Esophagus muscularis mucosa (tissue), 3 donors: ENCODE measurements at regions not wholly inside any gene's neighbourhood (a gene's known extent, or its start where the extent isn't known, plus 50 kb on each side); places are given as distances from the start of the nearest gene placed in this dataset.

Source experiments
- POLR2A ChIP-seq: fragments of 450-650 bp; IDR thresholded peaks from one replicate; pipeline ENCODE4 v1.6.1; 2017; ENCODE audit warnings: antibody characterized with exemption, moderate library complexity, mild to moderate bottlenecking, low read depth
- POLR2AphosphoS5 ChIP-seq, 2 donors: sonication (generic); formaldehyde crosslinking; IDR thresholded peaks; one replicate each; pipeline ENCODE4 v1.6.1; 2017; ENCODE audit warnings: antibody characterized with exemption in 2 of 2
- TF ChIP-seq, protein P1 (sequence below), 3 experiments: fragments of 200-600 bp in 2 of 3; fragments of 450-650 bp in 1 of 3; sonication (generic) in 2 of 3; IDR thresholded peaks; one replicate each; pipeline ENCODE4 v1.5.1; 2017 to 2019; ENCODE audit warnings: antibody characterized with exemption in 3 of 3, mild to moderate bottlenecking in 2 of 3, moderate library complexity in 1 of 3

DNA sequence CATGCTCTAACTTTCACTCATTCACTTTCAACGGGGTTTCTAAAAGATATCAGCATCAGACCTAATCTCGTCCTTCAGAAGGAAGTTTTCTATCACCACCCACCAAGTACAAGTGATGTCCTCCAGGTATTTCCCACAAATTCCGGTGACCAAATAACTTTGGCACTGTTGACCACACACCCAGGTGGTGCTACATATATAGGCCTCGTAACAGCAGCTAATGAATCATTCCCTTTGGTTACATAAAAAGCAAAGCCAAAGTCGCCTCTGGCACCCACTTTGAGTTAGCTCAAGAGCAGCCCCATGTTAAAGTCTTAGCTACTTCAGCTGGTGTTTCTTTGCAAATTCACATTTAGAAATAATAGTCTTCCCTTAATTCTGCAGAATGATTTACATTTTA, 138.2 kb upstream of the OSR1 start:
- TF ChIP-seq, protein P1, sequence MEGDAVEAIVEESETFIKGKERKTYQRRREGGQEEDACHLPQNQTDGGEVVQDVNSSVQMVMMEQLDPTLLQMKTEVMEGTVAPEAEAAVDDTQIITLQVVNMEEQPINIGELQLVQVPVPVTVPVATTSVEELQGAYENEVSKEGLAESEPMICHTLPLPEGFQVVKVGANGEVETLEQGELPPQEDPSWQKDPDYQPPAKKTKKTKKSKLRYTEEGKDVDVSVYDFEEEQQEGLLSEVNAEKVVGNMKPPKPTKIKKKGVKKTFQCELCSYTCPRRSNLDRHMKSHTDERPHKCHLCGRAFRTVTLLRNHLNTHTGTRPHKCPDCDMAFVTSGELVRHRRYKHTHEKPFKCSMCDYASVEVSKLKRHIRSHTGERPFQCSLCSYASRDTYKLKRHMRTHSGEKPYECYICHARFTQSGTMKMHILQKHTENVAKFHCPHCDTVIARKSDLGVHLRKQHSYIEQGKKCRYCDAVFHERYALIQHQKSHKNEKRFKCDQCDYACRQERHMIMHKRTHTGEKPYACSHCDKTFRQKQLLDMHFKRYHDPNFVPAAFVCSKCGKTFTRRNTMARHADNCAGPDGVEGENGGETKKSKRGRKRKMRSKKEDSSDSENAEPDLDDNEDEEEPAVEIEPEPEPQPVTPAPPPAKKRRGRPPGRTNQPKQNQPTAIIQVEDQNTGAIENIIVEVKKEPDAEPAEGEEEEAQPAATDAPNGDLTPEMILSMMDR (IDR thresholded peaks at IDR 0.05), result no peak
- TF ChIP-seq POLR2A, result no peak
- no peak for TF ChIP-seq POLR2AphosphoS5 (IDR thresholded peaks at IDR 0.05)
